ENCODE measurements at regions not wholly inside any gene's neighbourhood (a gene's known extent, or its start where the extent isn't known, plus 50 kb on each side); places are given as distances from the start of the nearest gene placed in this dataset.

- no peak overlapping the region for H3K4me3 ChIP-seq (ENCODE audit: low read length)
- no peak for DNase-seq (ENCODE audit: low read depth)
- no peak for TF ChIP-seq CTCF (conservative IDR thresholded peaks at IDR 0.05; ENCODE audit: low read depth, low read length)
Measured at GRCh38 chr3:159482994-159483367, 505.7 kb upstream of the IL12A start.

GRCh38 chr3:159486580-159486979 lies 502.1 kb upstream of the IL12A start:
- peak; percentile 29 for TF ChIP-seq CTCF (conservative IDR thresholded peaks at IDR 0.05; ENCODE audit: low read depth, low read length)
- no peak overlapping the region for H3K4me3 ChIP-seq (ENCODE audit: low read length)
- no peak for DNase-seq (ENCODE audit: low read depth)

- TF ChIP-seq CTCF (conservative IDR thresholded peaks at IDR 0.05; ENCODE audit: low read depth, low read length): no peak
- DNase-seq (ENCODE audit: low read depth): no peak
- H3K4me3 ChIP-seq (ENCODE audit: low read length): no peak overlapping the region
Measured at GRCh38 chr3:159487304-159487703, 501.3 kb upstream of the IL12A start.

GRCh38 chr3:159488602-159489001 lies 500.0 kb upstream of the IL12A start:
- TF ChIP-seq CTCF (conservative IDR thresholded peaks at IDR 0.05; ENCODE audit: low read depth, low read length): no peak
- DNase-seq (ENCODE audit: low read depth): no peak

GRCh38 chr3:159497361-159497760 lies 491.3 kb upstream of the IL12A start:
- no peak for DNase-seq (ENCODE audit: low read depth)
- no peak overlapping the region for H3K4me3 ChIP-seq (ENCODE audit: low read length)
- no peak for TF ChIP-seq CTCF (conservative IDR thresholded peaks at IDR 0.05; ENCODE audit: low read depth, low read length)

More at GRCh38 chr3:159488602-159489001, 500.0 kb upstream of the IL12A start:
- no peak overlapping the region for H3K4me3 ChIP-seq (ENCODE audit: low read length)

GRCh38 chr3:159499031-159499793 lies 489.4 kb upstream of the IL12A start:
- H3K4me3 ChIP-seq (ENCODE audit: low read length): no peak overlapping the region
- DNase-seq (ENCODE audit: low read depth): no peak
- no peak for TF ChIP-seq CTCF (conservative IDR thresholded peaks at IDR 0.05; ENCODE audit: low read depth, low read length)

GRCh38 chr3:159501029-159501428 lies 487.6 kb upstream of the IL12A start:
- DNase-seq (ENCODE audit: low read depth): no peak
- no peak overlapping the region for H3K4me3 ChIP-seq (ENCODE audit: low read length)

More at GRCh38 chr3:159501029-159501428, 487.6 kb upstream of the IL12A start:
- no peak for TF ChIP-seq CTCF (conservative IDR thresholded peaks at IDR 0.05; ENCODE audit: low read depth, low read length)
